Left lung (tissue), 4 donors: ENCODE measurements at regions not wholly inside any gene's neighbourhood (a gene's known extent, or its start where the extent isn't known, plus 50 kb on each side); places are given as distances from the start of the nearest gene placed in this dataset.

ENCODE experiments used
- ATAC-seq: fragments of 200-7000 bp; cut with Tn5 transposase; one replicate; pipeline ENCODE4 v1.9.1; 2020; ENCODE audit warnings: moderate library complexity
- DNase-seq, 4 donors: peaks; one replicate each; pipeline ENCODE4 v3.0.0-alpha.2; 2013 to 2020
- H3K27ac ChIP-seq, 2 donors: fragments of 200-600 bp; sonication (generic) in 1 of 2; one replicate each; pipeline versions ENCODE4 v1.5.0 to v1.8.0; 2020 to 2021
- H3K27me3 ChIP-seq, 2 donors: fragments of 200-600 bp; sonication (generic) in 1 of 2; one replicate each; pipeline versions ENCODE4 v1.5.0 to v1.8.0; 2020 to 2021
- H3K36me3 ChIP-seq, 2 donors: fragments of 200-600 bp; sonication (generic) in 1 of 2; one replicate each; pipeline versions ENCODE4 v1.5.0 to v1.8.0; 2020 to 2021
- H3K4me1 ChIP-seq, 2 donors: fragments of 200-600 bp; one replicate each; pipeline ENCODE4 v1.8.0; 2021
- H3K4me3 ChIP-seq, 2 donors: fragments of 200-600 bp; sonication (generic) in 1 of 2; one replicate each; pipeline versions ENCODE4 v1.5.0 to v1.8.0; 2020 to 2021; ENCODE audit warnings: mild to moderate bottlenecking in 1 of 2
- H3K9me3 ChIP-seq, 2 donors: fragments of 200-600 bp; sonication (generic) in 1 of 2; one replicate each; pipeline versions ENCODE4 v1.5.0 to v1.8.0; 2020 to 2021
- intact Hi-C, 2 donors: fragments of 100-400 bp; cut with DNase I; formaldehyde crosslinking; loops; one replicate each; pipeline versions ENCODE4 v1.11.2 to v1.14.2; 2022
- TF ChIP-seq, protein P1 (sequence below), 2 donors: fragments of 200-600 bp; sonication (generic) in 1 of 2; IDR thresholded peaks; one replicate each; pipeline versions ENCODE4 v1.5.0 to v1.8.0; 2021; ENCODE audit warnings: antibody characterized with exemption in 2 of 2
- donor health status: DM: no; HTN: yes; CAD: no.
- donor health status: DM: no; HTN: no; CAD: no.

DNA sequence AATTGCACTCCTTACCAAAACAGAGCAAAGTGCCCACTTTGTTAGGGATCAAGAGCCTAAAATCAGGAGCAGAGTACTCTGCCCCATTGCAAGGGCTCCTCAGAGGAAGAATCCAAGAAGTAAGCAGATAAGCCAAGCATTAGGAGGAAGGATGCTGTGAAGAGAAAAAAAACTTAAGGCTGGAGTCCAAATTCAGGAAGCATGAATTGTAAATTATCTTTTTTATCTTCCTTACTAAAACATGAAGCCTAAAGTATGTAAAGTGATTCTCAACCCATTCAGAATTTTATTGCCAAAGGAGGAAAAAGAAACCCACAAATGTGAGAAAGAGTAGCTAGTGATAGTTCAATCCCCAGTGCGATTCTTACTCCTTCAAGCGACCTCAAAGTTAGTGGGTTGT, 523.9 kb downstream of the TAF11L14 start:
- DNase-seq: no peak
- Histone ChIP-seq H3K27me3 (no peaks in the 10 kb centered on the region), H3K27ac (no peak overlapping the region), H3K9me3 (peaks cover 0 to 20% of the 10 kb centered on the region in 2 donors), H3K36me3 (no peaks in the 10 kb centered on the region), H3K4me3 (no peak overlapping the region), H3K4me1 (no peaks in the 10 kb centered on the region)
- TF ChIP-seq, protein P1, sequence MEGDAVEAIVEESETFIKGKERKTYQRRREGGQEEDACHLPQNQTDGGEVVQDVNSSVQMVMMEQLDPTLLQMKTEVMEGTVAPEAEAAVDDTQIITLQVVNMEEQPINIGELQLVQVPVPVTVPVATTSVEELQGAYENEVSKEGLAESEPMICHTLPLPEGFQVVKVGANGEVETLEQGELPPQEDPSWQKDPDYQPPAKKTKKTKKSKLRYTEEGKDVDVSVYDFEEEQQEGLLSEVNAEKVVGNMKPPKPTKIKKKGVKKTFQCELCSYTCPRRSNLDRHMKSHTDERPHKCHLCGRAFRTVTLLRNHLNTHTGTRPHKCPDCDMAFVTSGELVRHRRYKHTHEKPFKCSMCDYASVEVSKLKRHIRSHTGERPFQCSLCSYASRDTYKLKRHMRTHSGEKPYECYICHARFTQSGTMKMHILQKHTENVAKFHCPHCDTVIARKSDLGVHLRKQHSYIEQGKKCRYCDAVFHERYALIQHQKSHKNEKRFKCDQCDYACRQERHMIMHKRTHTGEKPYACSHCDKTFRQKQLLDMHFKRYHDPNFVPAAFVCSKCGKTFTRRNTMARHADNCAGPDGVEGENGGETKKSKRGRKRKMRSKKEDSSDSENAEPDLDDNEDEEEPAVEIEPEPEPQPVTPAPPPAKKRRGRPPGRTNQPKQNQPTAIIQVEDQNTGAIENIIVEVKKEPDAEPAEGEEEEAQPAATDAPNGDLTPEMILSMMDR (IDR thresholded peaks at IDR 0.05): no peak
- no peak for ATAC-seq
- intact Hi-C loops: no loop called here

DNA sequence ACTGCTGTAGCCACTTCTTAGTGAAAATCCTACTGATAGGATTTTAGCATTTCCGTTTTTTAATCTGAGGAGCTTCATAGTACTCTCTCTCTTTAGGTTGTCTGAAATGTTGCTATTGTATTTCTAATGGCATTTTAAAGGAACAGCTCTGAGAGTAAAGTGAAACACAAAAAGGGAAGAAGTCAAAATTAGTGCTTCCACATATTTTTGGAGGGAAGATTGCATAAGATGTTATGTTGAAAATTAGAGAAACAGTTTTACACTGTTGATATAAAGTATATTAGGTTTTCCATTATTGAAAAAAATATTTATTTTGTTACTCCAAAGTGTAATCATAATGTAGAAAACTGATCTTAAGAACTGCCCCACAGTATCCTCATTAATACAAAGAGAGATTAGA, 525.1 kb downstream of the TAF11L14 start:
- H3K9me3 ChIP-seq: peaks cover 0 to 28% of the 10 kb centered on the region in 2 donors
- no peak overlapping the region for H3K27ac ChIP-seq
- no peak for ATAC-seq
- TF ChIP-seq, protein P1 (IDR thresholded peaks at IDR 0.05): no peak
- no peaks in the 10 kb centered on the region for H3K27me3 ChIP-seq
- no peaks in the 10 kb centered on the region for H3K4me1 ChIP-seq
- DNase-seq: no peak
- no peak overlapping the region for H3K4me3 ChIP-seq
- intact Hi-C loops: no loop called here
- no peaks in the 10 kb centered on the region for H3K36me3 ChIP-seq

DNA sequence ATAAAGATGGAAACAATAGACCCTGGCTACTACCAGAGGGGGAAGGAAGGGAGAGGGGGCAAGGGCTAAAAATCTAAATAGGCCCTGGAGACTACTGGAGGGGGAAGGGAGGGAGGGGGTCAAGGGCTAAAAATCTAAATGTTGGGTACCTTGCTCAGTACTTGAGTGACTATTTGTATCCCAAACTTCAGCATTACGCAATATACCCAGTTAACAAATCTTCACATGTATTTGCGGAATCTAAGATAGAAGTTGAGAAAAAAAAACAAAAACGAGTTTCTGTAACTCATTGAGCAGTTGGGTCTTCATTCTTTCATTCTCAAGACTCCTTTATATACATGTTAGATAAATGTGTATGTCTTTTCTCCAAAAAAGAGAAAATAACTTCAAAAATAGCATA, 537.4 kb downstream of the TAF11L14 start:
- H3K9me3 ChIP-seq: peaks cover 0 to 10% of the 10 kb centered on the region in 2 donors
- TF ChIP-seq, protein P1 (IDR thresholded peaks at IDR 0.05): no peak
- no peak overlapping the region for H3K4me3 ChIP-seq
- DNase-seq (no peak), ATAC-seq (no peak)
- no peak overlapping the region for H3K27ac ChIP-seq
- intact Hi-C loops: no loop called here
- no peaks in the 10 kb centered on the region for H3K4me1 ChIP-seq
- H3K27me3 ChIP-seq: no peaks in the 10 kb centered on the region
- H3K36me3 ChIP-seq: no peaks in the 10 kb centered on the region

DNA sequence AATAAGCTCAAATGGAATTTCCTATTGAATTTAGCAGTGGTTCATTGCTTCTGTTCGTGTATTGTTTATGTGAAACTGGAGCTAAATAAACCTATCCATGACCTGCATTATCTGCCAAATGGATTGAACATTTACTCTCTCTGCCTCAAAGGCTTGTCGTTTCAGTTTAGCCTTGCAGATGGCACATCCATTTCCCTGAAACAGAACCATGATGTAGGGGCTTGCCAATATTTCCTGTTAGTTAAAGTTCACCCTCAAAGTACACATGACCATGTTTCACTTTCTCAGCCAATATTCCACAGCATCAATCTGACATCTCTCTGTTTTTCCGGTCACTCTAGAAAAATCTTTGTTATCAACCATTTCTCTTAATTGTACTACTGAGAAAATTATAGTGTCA, 545.3 kb downstream of the TAF11L14 start:
- intact Hi-C loops: no loop called here
- Histone ChIP-seq H3K4me3 (no peak overlapping the region), H3K27me3 (no peaks in the 10 kb centered on the region), H3K4me1 (no peaks in the 10 kb centered on the region), H3K27ac (no peak overlapping the region), H3K9me3 (peaks cover 0 to 8% of the 10 kb centered on the region in 2 donors), H3K36me3 (no peaks in the 10 kb centered on the region)
- ATAC-seq (no peak), DNase-seq (no peak)
- TF ChIP-seq, protein P1 (IDR thresholded peaks at IDR 0.05): no peak

DNA sequence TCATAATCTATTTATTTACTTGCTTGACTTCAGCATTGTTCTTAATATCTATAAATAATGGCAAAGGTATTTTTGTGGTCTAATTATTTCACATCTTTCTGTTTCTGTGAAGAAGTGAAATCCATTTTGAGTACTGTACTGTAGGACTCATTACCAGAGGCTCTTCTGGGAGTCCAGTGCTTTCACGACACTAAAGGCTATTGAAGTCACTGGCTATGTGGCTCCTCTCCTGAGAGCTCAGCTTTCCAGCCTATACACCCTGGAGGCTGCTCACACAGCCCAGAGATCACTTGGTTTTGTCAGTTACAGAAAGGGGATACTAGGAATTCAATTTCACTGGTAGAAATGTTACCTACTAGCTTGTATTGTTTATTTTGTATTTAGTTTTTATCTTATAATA, 547.3 kb downstream of the TAF11L14 start:
- Histone ChIP-seq H3K4me1 (no peaks in the 10 kb centered on the region), H3K27me3 (no peaks in the 10 kb centered on the region), H3K4me3 (no peak overlapping the region), H3K36me3 (no peaks in the 10 kb centered on the region), H3K9me3 (peaks cover 0 to 9% of the 10 kb centered on the region in 2 donors), H3K27ac (no peak overlapping the region)
- intact Hi-C loops: no loop called here
- ATAC-seq (no peak), DNase-seq (no peak)
- TF ChIP-seq, protein P1 (IDR thresholded peaks at IDR 0.05): no peak
